Psoas muscle (tissue), 7 donors: ENCODE measurements at regions not wholly inside any gene's neighbourhood (a gene's known extent, or its start where the extent isn't known, plus 50 kb on each side); places are given as distances from the start of the nearest gene placed in this dataset.

Experiments
- ATAC-seq, 4 donors: fragments of 200-7000 bp; cut with Tn5 transposase; one replicate each; pipeline ENCODE4 v1.9.1; 2020; ENCODE audit warnings: moderate library complexity in 3 of 4, mild to moderate bottlenecking in 2 of 4
- DNase-seq, 2 donors: peaks; one replicate each; pipeline ENCODE4 v3.0.0-alpha.2; 2020
- H3K27ac ChIP-seq: fragments of 200-600 bp; one replicate; pipeline ENCODE4 v1.8.0; 2022
- H3K27me3 ChIP-seq, 3 donors: fragments of 200-600 bp in 1 of 3; one replicate each; pipeline versions ENCODE4 v1.6.1 to v1.8.0; 2013 to 2022; ENCODE audit warnings: low read length in 2 of 3, mild to moderate bottlenecking in 2 of 3, moderate library complexity in 1 of 3; ENCODE audit not compliant: insufficient read depth in 3 of 3
- H3K36me3 ChIP-seq, 2 donors: fragments of 200-600 bp in 1 of 2; one replicate each; pipeline versions ENCODE4 v1.6.1 to v1.8.0; 2013 to 2022; ENCODE audit warnings: low read depth in 1 of 2, mild to moderate bottlenecking in 1 of 2, moderate library complexity in 1 of 2; ENCODE audit not compliant: insufficient read depth in 1 of 2
- H3K4me1 ChIP-seq: fragments of 200-600 bp; one replicate; pipeline ENCODE4 v1.8.0; 2022
- H3K4me3 ChIP-seq: fragments of 200-600 bp; one replicate; pipeline ENCODE4 v1.8.0; 2022; ENCODE audit warnings: mild to moderate bottlenecking
- H3K9me3 ChIP-seq: fragments of 200-600 bp; one replicate; pipeline ENCODE4 v1.8.0; 2022
- WGBS, 3 donors: extraction: QIAGEN DNeasy Blood & Tissue Kit; methylation state at CpG; one replicate each; pipeline versions ENCODE4 v1.1.6 to v1.1.7; 2013; 5-methylcytosine and 5-hydroxymethylcytosine counted together
- intact Hi-C, 2 donors: fragments of 100-400 bp; cut with DNase I; formaldehyde crosslinking; loops; one replicate each; pipeline versions ENCODE4 v1.11.0 to v1.14.2; 2022
- TF ChIP-seq, protein P1 (sequence below): fragments of 200-600 bp; IDR thresholded peaks from one replicate; pipeline ENCODE4 v1.8.0; 2022; ENCODE audit warnings: antibody characterized with exemption
- donor health status: healthy with polysubstance abuse.
- donor health status: DM: no; HTN: no; CAD: no; lungs with moderate emphysema.
- donor health status: Bipolar disorder and iron deficiency.
- donor health status: healthy.
- donor health status: DM: yes; HTN: yes; CAD: no.
- donor health status: DM: no; HTN: no; CAD: no.
- donor health status: DM: yes; HTN: yes; CAD: no.

DNA sequence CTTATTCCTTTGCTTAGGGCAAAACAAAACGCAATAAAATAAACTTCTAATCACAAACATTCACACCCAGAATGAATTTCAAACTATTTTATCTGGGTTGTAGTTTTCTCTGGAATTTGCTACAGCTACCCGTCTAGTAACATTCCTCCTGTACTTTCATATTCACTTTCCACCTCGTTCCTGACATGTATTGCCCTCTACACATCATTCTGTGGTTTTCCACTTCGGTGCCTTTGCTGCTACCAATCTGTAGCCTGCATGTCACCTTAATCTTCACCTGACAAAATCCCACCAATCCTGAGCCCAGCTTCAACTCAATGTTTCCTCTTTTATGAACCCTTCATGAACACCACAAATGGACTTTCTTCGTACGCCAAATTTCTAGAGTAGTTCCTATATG is 694.1 kb upstream of the C9orf72 start:
- Histone ChIP-seq H3K27me3 (no peaks in the 10 kb centered on the region), H3K36me3 (no peaks in the 10 kb centered on the region), H3K9me3 (no peaks in the 10 kb centered on the region), H3K27ac (no peak overlapping the region), H3K4me3 (no peak overlapping the region), H3K4me1 (no peaks in the 10 kb centered on the region)
- TF ChIP-seq, protein P1, sequence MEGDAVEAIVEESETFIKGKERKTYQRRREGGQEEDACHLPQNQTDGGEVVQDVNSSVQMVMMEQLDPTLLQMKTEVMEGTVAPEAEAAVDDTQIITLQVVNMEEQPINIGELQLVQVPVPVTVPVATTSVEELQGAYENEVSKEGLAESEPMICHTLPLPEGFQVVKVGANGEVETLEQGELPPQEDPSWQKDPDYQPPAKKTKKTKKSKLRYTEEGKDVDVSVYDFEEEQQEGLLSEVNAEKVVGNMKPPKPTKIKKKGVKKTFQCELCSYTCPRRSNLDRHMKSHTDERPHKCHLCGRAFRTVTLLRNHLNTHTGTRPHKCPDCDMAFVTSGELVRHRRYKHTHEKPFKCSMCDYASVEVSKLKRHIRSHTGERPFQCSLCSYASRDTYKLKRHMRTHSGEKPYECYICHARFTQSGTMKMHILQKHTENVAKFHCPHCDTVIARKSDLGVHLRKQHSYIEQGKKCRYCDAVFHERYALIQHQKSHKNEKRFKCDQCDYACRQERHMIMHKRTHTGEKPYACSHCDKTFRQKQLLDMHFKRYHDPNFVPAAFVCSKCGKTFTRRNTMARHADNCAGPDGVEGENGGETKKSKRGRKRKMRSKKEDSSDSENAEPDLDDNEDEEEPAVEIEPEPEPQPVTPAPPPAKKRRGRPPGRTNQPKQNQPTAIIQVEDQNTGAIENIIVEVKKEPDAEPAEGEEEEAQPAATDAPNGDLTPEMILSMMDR = no peak
- 80 to 83% (median 82%) methylated on average over 6 of the region's 6 CpGs for WGBS, 3 donors
- ATAC-seq = no peak
- no peak for DNase-seq
- intact Hi-C loops = no loop called here

DNA sequence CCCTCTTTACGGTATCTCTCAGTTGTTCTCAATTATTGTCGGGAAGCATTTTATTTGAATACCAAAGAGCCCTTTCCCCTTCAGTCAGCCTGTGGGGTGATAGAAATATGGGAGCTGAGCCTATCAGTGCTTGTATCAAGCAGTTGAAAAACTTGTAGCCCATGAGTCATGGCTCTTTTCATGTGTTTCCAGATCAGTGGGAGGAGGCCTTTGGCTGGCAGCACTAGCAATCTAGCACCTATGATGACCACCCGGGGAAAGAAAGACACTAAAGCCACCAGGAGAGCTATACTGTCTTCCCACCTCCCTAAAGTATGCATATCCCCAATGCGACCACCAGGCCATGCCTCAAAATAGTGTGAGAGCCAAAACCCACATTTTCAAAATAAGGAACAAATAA is 696.9 kb upstream of the C9orf72 start:
- ATAC-seq (no peak), DNase-seq (no peak)
- Histone ChIP-seq H3K27me3 (no peaks in the 10 kb centered on the region), H3K4me3 (no peak overlapping the region), H3K27ac (no peak overlapping the region), H3K9me3 (no peaks in the 10 kb centered on the region), H3K36me3 (no peaks in the 10 kb centered on the region), H3K4me1 (no peaks in the 10 kb centered on the region)
- 84 to 91% (median 85%) methylated on average over 4 of the region's 4 CpGs for WGBS, 3 donors
- intact Hi-C loops = no loop called here
- TF ChIP-seq, protein P1 = no peak

DNA sequence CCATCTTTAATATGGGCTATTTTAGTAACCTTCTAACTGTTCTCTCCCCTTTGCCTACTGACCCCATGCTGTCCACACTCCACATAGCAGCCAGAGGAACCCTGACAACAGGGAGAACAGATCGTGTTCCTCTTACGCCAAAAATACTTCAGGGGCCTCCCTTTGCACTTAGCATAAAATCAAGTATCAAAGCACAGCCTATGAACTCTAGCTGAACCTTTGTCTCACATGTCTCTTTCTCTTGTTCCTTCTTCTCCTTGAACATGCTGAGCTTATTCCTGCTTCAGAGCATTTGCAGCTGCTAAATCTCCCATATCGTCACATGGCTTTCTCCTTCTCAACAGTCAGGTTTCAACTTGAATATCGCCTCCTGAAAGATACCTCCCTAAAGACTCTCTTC is 698.8 kb upstream of the C9orf72 start:
- intact Hi-C loops = no loop called here

DNA sequence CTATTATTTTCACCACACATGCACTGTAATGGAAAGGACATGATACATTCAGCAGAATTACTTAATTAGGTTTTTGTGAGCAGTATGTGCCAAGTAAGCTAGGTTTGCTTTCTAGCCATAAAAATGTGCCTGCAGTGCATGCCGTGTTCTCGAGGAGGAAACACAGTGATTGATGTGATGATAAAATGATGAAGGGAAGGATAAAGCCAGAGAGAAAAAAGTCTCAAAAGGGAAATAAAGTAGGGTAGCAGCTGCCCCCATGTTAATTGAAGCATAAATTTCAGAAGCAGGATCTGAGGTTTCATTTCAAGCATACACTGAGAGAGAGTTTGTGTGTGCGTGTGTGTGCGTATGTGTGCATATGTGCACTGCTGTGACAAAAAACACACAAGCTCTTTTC is 714.2 kb upstream of the C9orf72 start:
- WGBS, 3 donors = 40 to 49% (median 45%) methylated on average over 4 of the region's 4 CpGs
- H3K27ac ChIP-seq = no peak overlapping the region
- no peaks in the 10 kb centered on the region for H3K9me3 ChIP-seq
- intact Hi-C loops = no loop called here
- no peaks in the 10 kb centered on the region for H3K27me3 ChIP-seq
- ATAC-seq (no peak), DNase-seq (no peak)
- no peaks in the 10 kb centered on the region for H3K4me1 ChIP-seq
- no peak overlapping the region for H3K4me3 ChIP-seq
- no peaks in the 10 kb centered on the region for H3K36me3 ChIP-seq
- TF ChIP-seq, protein P1 = no peak

More for the DNA sequence above, 698.8 kb upstream of the C9orf72 start:
- WGBS, 3 donors = 29 to 40% (median 33%) methylated on average over 4 of the region's 4 CpGs
- TF ChIP-seq, protein P1 = no peak
- no peak overlapping the region for H3K4me3 ChIP-seq
- H3K9me3 ChIP-seq = no peaks in the 10 kb centered on the region
- H3K27me3 ChIP-seq = no peaks in the 10 kb centered on the region
- H3K27ac ChIP-seq = no peak overlapping the region
- no peak for ATAC-seq
- H3K4me1 ChIP-seq = no peaks in the 10 kb centered on the region
- no peak for DNase-seq
- H3K36me3 ChIP-seq = no peaks in the 10 kb centered on the region

DNA sequence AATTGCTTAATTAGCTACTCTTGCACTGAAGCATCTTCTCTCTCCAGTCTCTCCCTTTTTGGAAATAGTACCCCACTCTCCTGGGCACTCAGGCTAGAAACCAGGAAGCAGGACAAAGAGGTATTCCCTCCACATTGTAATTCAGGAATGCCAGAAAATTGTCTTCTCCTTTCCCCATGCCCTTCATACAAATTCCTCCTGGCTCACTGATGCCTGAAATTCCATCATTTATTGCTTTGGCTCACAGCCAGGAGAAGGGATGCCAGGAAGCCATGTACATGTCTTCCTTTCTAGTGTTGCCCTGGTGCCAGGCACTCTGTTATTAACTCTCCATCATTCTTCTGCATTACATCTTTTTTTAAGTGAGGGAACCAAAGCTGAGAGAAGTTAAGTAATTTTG is 716.5 kb upstream of the C9orf72 start:
- H3K27me3 ChIP-seq = no peaks in the 10 kb centered on the region
- no peaks in the 10 kb centered on the region for H3K9me3 ChIP-seq
- H3K4me1 ChIP-seq = no peaks in the 10 kb centered on the region
- intact Hi-C loops = no loop called here
- TF ChIP-seq, protein P1 = no peak
- H3K27ac ChIP-seq = no peak overlapping the region
- H3K36me3 ChIP-seq = no peaks in the 10 kb centered on the region
- H3K4me3 ChIP-seq = no peak overlapping the region
- ATAC-seq = no peak
- DNase-seq = no peak
